Uterus (tissue), 2 donors: ENCODE measurements at regions not wholly inside any gene's neighbourhood (a gene's known extent, or its start where the extent isn't known, plus 50 kb on each side); places are given as distances from the start of the nearest gene placed in this dataset.

ENCODE experiments used
- CTCF ChIP-seq, 4 experiments: fragments of 200-600 bp in 2 of 4; fragments of 450-650 bp in 2 of 4; sonication (generic) in 2 of 4; IDR thresholded peaks; one replicate each; pipeline ENCODE4 v1.5.1; 2016 to 2019; ENCODE audit warnings: antibody characterized with exemption in 4 of 4, mild to moderate bottlenecking in 2 of 4, moderate library complexity in 1 of 4
- POLR2A ChIP-seq, 2 donors: fragments of 450-650 bp; IDR thresholded peaks; one replicate each; pipeline ENCODE4 v1.6.1; 2016; ENCODE audit warnings: antibody characterized with exemption in 2 of 2, mild to moderate bottlenecking in 1 of 2, moderate library complexity in 1 of 2

GRCh38 chr3:159221335-159221734 is 419.5 kb downstream of the MFSD1 start:
- TF ChIP-seq CTCF (IDR thresholded peaks at IDR 0.05), result no peak
- TF ChIP-seq POLR2A (IDR thresholded peaks at IDR 0.05), result no peak
